ENCODE measurements at regions not wholly inside any gene's neighbourhood (a gene's known extent, or its start where the extent isn't known, plus 50 kb on each side); places are given as distances from the start of the nearest gene placed in this dataset.
"Not testable (repeated sequence)": the region's sequence is repeated elsewhere in the genome, so short reads cannot be mapped to it uniquely, and the experiment has no call there.

- DNase-seq (ENCODE audit: insufficient read length, low spot score) (no peak), FAIRE-seq (no peak)
- TF ChIP-seq PAX5 (IDR thresholded peaks at IDR 0.05; ENCODE audit: insufficient read depth, low read length, severe bottlenecking) (no peak), POU2F2 (IDR thresholded peaks at IDR 0.05; ENCODE audit: low read depth, low read length) (no peak), TAF1 (IDR thresholded peaks at IDR 0.05; ENCODE audit: low read depth, low read length) (no peak), SPI1 (IDR thresholded peaks at IDR 0.05; ENCODE audit: low read depth, low read length) (no peak), POLR2AphosphoS5 (IDR thresholded peaks at IDR 0.05; ENCODE audit: low read depth, low read length) (no peak), POLR2A (IDR thresholded peaks at IDR 0.05; ENCODE audit: low read depth, low read length) (no peak)
These were observed 325.1 kb downstream of the DAD1 start for GRCh38 chr14:22263961-22264360.

- FAIRE-seq (no peak), DNase-seq (ENCODE audit: insufficient read length, low spot score) (no peak)
- no peak for TF ChIP-seq POLR2AphosphoS5 (IDR thresholded peaks at IDR 0.05; ENCODE audit: low read depth, low read length)
- TF ChIP-seq POU2F2 (IDR thresholded peaks at IDR 0.05; ENCODE audit: low read depth, low read length): no peak
- TF ChIP-seq TAF1 (IDR thresholded peaks at IDR 0.05; ENCODE audit: low read depth, low read length): no peak
- TF ChIP-seq PAX5 (IDR thresholded peaks at IDR 0.05; ENCODE audit: insufficient read depth, low read length, severe bottlenecking): no peak
- TF ChIP-seq SPI1 (IDR thresholded peaks at IDR 0.05; ENCODE audit: low read depth, low read length): no peak
- TF ChIP-seq POLR2A (IDR thresholded peaks at IDR 0.05; ENCODE audit: low read depth, low read length): no peak
These were observed 326.1 kb downstream of the DAD1 start for GRCh38 chr14:22262881-22263280.

GRCh38 chr14:22255017-22255950 lies 333.7 kb downstream of the DAD1 start:
- no peak for DNase-seq (ENCODE audit: insufficient read length, low spot score)
- no peak for TF ChIP-seq POLR2A (IDR thresholded peaks at IDR 0.05; ENCODE audit: low read depth, low read length)
- no peak for TF ChIP-seq POLR2AphosphoS5 (IDR thresholded peaks at IDR 0.05; ENCODE audit: low read depth, low read length)
- TF ChIP-seq TAF1 (IDR thresholded peaks at IDR 0.05; ENCODE audit: low read depth, low read length): no peak
- no peak for TF ChIP-seq POU2F2 (IDR thresholded peaks at IDR 0.05; ENCODE audit: low read depth, low read length)
- no peak for TF ChIP-seq PAX5 (IDR thresholded peaks at IDR 0.05; ENCODE audit: insufficient read depth, low read length, severe bottlenecking)
- TF ChIP-seq SPI1 (IDR thresholded peaks at IDR 0.05; ENCODE audit: low read depth, low read length): no peak
- FAIRE-seq: no peak

GRCh38 chr14:22252686-22253085 lies 336.3 kb downstream of the DAD1 start:
- TF ChIP-seq POLR2AphosphoS5 (IDR thresholded peaks at IDR 0.05; ENCODE audit: low read depth, low read length) (no peak), TAF1 (IDR thresholded peaks at IDR 0.05; ENCODE audit: low read depth, low read length) (no peak), POU2F2 (IDR thresholded peaks at IDR 0.05; ENCODE audit: low read depth, low read length) (no peak), PAX5 (IDR thresholded peaks at IDR 0.05; ENCODE audit: insufficient read depth, low read length, severe bottlenecking) (no peak), POLR2A (IDR thresholded peaks at IDR 0.05; ENCODE audit: low read depth, low read length) (no peak), SPI1 (IDR thresholded peaks at IDR 0.05; ENCODE audit: low read depth, low read length) (no peak)
- no peak for DNase-seq (ENCODE audit: insufficient read length, low spot score)
- no peak for FAIRE-seq

GRCh38 chr14:22251090-22251489 lies 337.9 kb downstream of the DAD1 start:
- DNase-seq (ENCODE audit: insufficient read length, low spot score) (no peak), FAIRE-seq (no peak)
- no peak for TF ChIP-seq POLR2AphosphoS5 (IDR thresholded peaks at IDR 0.05; ENCODE audit: low read depth, low read length)
- TF ChIP-seq TAF1 (IDR thresholded peaks at IDR 0.05; ENCODE audit: low read depth, low read length): no peak
- no peak for TF ChIP-seq POLR2A (IDR thresholded peaks at IDR 0.05; ENCODE audit: low read depth, low read length)
- no peak for TF ChIP-seq SPI1 (IDR thresholded peaks at IDR 0.05; ENCODE audit: low read depth, low read length)
- no peak for TF ChIP-seq POU2F2 (IDR thresholded peaks at IDR 0.05; ENCODE audit: low read depth, low read length)
- no peak for TF ChIP-seq PAX5 (IDR thresholded peaks at IDR 0.05; ENCODE audit: insufficient read depth, low read length, severe bottlenecking)

- FAIRE-seq (no peak), DNase-seq (ENCODE audit: insufficient read length, low spot score) (no peak)
- TF ChIP-seq PAX5 (IDR thresholded peaks at IDR 0.05; ENCODE audit: insufficient read depth, low read length, severe bottlenecking): no peak
- no peak for TF ChIP-seq POU2F2 (IDR thresholded peaks at IDR 0.05; ENCODE audit: low read depth, low read length)
- TF ChIP-seq SPI1 (IDR thresholded peaks at IDR 0.05; ENCODE audit: low read depth, low read length): no peak
- no peak for TF ChIP-seq POLR2AphosphoS5 (IDR thresholded peaks at IDR 0.05; ENCODE audit: low read depth, low read length)
- TF ChIP-seq POLR2A (IDR thresholded peaks at IDR 0.05; ENCODE audit: low read depth, low read length): no peak
These were observed 339.3 kb downstream of the DAD1 start for GRCh38 chr14:22249770-22250169.

- DNase-seq (ENCODE audit: insufficient read length, low spot score): no peak
- TF ChIP-seq POLR2A (IDR thresholded peaks at IDR 0.05; ENCODE audit: low read depth, low read length): no peak
- TF ChIP-seq PAX5 (IDR thresholded peaks at IDR 0.05; ENCODE audit: insufficient read depth, low read length, severe bottlenecking): no peak
- TF ChIP-seq POLR2AphosphoS5 (IDR thresholded peaks at IDR 0.05; ENCODE audit: low read depth, low read length): no peak
- FAIRE-seq: no peak
These were observed 344.9 kb downstream of the DAD1 start for GRCh38 chr14:22243971-22244581.

GRCh38 chr14:22238320-22238719 lies 350.7 kb downstream of the DAD1 start:
- FAIRE-seq; DNase-seq (ENCODE audit: insufficient read length, low spot score): not testable (repeated sequence)

- TF ChIP-seq POLR2A (IDR thresholded peaks at IDR 0.05; ENCODE audit: low read depth, low read length): no peak
- TF ChIP-seq TAF1 (IDR thresholded peaks at IDR 0.05; ENCODE audit: low read depth, low read length): no peak
- TF ChIP-seq SPI1 (IDR thresholded peaks at IDR 0.05; ENCODE audit: low read depth, low read length): no peak
- no peak for TF ChIP-seq PAX5 (IDR thresholded peaks at IDR 0.05; ENCODE audit: insufficient read depth, low read length, severe bottlenecking)
- TF ChIP-seq POLR2AphosphoS5 (IDR thresholded peaks at IDR 0.05; ENCODE audit: low read depth, low read length): no peak
- TF ChIP-seq POU2F2 (IDR thresholded peaks at IDR 0.05; ENCODE audit: low read depth, low read length): no peak
- DNase-seq (ENCODE audit: insufficient read length, low spot score) (no peak), FAIRE-seq (no peak)
These were observed 355.6 kb downstream of the DAD1 start for GRCh38 chr14:22233377-22233776.
